Stomach (tissue), 4 donors: ENCODE measurements at regions not wholly inside any gene's neighbourhood (a gene's known extent, or its start where the extent isn't known, plus 50 kb on each side); places are given as distances from the start of the nearest gene placed in this dataset.

ENCODE experiments used
- CTCF ChIP-seq, 7 experiments: fragments of 450-650 bp in 4 of 7; fragments of 200-600 bp in 3 of 7; sonication (generic) in 3 of 7; IDR thresholded peaks; one replicate each; pipeline ENCODE4 v1.5.1; 2016 to 2019; ENCODE audit warnings: antibody characterized with exemption in 7 of 7, control low read depth in 2 of 7, mild to moderate bottlenecking in 1 of 7
- EP300 ChIP-seq: sonication (generic); formaldehyde crosslinking; IDR thresholded peaks from one replicate; pipeline ENCODE4 v1.6.1; 2017; ENCODE audit warnings: antibody characterized with exemption
- POLR2A ChIP-seq, 4 donors: fragments of 450-650 bp; IDR thresholded peaks; one replicate each; pipeline ENCODE4 v1.6.1; 2016; ENCODE audit warnings: antibody characterized with exemption in 4 of 4, control low read depth in 2 of 4, mild to moderate bottlenecking in 1 of 4, moderate library complexity in 1 of 4
- POLR2AphosphoS5 ChIP-seq, 3 donors: sonication (generic); formaldehyde crosslinking; IDR thresholded peaks; one replicate each; pipeline ENCODE4 v1.6.1; 2016; ENCODE audit warnings: antibody characterized with exemption in 3 of 3

DNA sequence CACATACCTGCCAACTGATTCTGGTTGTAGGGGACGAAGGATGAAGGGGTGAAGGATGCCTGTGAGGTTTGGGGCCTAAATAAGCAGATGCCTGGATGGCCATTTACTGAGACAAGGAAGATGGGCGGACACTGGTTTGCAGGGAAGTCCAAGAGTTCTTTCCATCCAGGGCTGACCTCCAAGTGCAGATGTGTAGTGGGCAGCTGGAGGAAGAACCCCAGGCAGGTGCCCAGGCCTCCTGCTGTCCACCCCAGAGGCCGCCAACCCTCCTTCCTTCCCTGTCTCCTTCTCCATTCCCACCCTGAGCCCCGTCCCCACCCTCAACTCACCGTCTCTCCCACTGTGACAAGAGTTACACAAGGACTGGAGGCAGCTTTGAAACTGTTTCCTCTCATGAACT is 171.5 kb downstream of the KATNAL1 start:
- TF ChIP-seq POLR2A (IDR thresholded peaks at IDR 0.05) (no peak), EP300 (no peak), CTCF (IDR thresholded peaks at IDR 0.05) (no peak), POLR2AphosphoS5 (IDR thresholded peaks at IDR 0.05) (no peak)
